Left colon (tissue), 2 donors: ENCODE measurements at regions not wholly inside any gene's neighbourhood (a gene's known extent, or its start where the extent isn't known, plus 50 kb on each side); places are given as distances from the start of the nearest gene placed in this dataset.

Source experiments
- ATAC-seq: fragments of 200-7000 bp; cut with Tn5 transposase; one replicate; pipeline ENCODE4 v1.9.1; 2020; ENCODE audit warnings: mild to moderate bottlenecking, moderate library complexity
- DNase-seq, 2 donors: peaks; one replicate each; pipeline ENCODE4 v3.0.0-alpha.2; 2020
- intact Hi-C, 2 donors: fragments of 100-400 bp; cut with DNase I in 1 of 2; cut with micrococcal nuclease in 1 of 2; formaldehyde crosslinking; loops; one replicate each; pipeline versions ENCODE4 v1.11.2 to v1.14.0; 2022; cut with DNase I, micrococcal nuclease
- donor health status: DM: no; HTN: no; CAD: no.
- donor health status: DM: yes; HTN: yes; CAD: no.

GRCh38 chr18:78573773-78574172 lies 405.8 kb upstream of the SALL3 start:
- no peak for ATAC-seq
- no peak for DNase-seq
- intact Hi-C loops: no loop called here

GRCh38 chr18:78576967-78577366 lies 402.7 kb upstream of the SALL3 start:
- ATAC-seq (no peak), DNase-seq (no peak)

DNA sequence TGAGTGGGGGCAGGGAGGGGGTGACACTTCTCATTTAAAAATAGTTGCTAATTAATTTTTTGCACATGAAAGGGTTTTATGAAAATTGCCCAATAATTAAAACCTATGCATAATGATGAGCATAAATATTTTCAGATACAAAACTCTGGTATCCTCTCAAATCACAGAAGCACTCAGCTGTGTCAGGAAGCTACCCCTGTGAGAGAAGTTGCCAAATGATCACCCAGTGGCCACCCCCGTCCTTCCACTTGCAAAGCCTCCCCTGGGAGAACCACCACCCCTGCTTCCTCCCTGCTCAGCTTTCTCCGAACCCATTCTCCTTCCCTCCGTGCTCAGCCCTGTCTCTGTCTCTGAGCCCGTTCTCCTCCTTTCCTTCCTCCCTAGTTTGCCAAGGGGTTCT lies 400.2 kb upstream of the SALL3 start:
- ATAC-seq: no peak
- DNase-seq: no peak
- intact Hi-C loops: no loop called here

More at GRCh38 chr18:78576967-78577366, 402.7 kb upstream of the SALL3 start:
- intact Hi-C loops: no loop called here

DNA sequence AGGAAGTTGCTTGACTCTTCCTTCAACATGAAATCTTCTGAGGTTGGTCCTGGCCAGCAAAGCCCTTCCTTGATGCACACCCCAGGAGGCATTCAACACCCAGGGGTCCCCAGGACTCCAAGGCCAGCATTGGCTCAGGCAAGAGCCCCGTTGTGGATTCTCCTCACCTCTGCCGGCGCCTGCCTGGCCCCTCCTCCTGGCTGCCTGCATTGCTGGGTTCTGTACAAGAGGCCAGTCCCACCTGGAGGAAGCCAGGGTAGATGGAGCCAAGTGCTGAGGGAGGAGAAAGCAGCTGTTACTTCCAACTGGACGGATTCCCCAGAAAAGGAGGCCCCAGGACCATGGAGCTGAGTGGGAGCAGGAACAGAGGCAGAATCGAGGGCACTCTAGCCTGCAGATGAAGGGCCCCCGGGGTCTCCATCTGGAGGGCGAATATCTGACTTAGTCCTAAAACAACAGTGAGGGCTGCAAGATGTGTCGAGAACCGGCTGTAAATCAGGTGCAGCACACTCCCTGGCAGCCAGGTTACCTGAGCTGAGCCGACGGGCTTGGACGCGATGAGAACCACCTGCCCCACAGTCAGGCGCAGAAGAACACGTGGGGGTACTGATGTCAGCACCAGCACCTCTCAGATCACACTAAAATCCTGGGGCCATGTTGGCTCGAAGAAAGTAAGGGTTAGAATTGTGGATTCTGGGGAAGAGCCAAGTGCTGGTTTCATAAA lies 399.6 kb upstream of the SALL3 start:
- DNase-seq (no peak), ATAC-seq (no peak)
- intact Hi-C loops: no loop called here

- DNase-seq (no peak), ATAC-seq (no peak)
- intact Hi-C loops: no loop called here
Measured at GRCh38 chr18:78580835-78581339, 398.7 kb upstream of the SALL3 start.

GRCh38 chr18:78582181-78582709 lies 397.4 kb upstream of the SALL3 start:
- intact Hi-C loops: no loop called here
- DNase-seq (no peak), ATAC-seq (no peak)

DNA sequence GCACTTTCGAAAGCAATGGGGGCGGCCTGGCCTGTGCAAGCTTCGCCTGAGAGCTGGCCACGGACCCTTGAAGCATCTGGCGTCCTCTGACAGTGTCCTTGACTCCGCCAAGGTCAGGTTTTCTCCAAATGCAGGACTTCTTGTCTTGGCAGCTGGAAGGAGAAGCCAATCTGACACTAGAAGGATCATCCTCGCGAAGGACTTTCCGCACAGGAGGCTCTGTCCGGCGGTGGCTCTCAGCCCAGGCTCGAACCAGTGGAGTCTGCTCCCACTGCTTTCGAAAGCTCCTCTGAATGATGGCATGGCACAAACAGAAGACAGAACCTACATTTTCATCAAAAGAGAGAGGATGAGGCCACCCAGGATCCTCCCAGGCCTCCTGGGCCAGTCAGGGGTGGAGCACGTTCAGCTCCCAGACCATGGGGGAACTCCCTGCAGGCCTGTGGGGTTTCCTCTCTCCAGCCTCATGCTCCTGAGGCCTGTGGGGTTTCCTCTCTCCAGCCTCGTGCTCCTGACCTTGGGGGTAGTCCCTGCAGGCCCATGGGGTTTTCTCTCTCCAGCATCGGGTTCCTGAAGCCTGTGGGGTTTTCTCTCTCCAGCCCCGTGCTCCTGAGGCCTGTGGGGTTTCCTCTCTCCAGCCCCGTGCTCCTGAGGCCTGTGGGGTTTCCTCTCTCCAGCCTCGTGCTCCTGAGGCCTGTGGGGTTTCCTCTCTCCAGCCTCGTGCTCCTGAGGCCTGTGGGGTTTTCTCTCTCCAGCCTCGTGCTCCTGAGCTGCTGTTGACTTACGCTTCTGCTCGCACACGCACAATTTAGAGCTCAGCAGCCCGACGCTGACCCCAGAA lies 396.5 kb upstream of the SALL3 start:
- intact Hi-C loops: no loop called here
- no peak for ATAC-seq
- no peak for DNase-seq

DNA sequence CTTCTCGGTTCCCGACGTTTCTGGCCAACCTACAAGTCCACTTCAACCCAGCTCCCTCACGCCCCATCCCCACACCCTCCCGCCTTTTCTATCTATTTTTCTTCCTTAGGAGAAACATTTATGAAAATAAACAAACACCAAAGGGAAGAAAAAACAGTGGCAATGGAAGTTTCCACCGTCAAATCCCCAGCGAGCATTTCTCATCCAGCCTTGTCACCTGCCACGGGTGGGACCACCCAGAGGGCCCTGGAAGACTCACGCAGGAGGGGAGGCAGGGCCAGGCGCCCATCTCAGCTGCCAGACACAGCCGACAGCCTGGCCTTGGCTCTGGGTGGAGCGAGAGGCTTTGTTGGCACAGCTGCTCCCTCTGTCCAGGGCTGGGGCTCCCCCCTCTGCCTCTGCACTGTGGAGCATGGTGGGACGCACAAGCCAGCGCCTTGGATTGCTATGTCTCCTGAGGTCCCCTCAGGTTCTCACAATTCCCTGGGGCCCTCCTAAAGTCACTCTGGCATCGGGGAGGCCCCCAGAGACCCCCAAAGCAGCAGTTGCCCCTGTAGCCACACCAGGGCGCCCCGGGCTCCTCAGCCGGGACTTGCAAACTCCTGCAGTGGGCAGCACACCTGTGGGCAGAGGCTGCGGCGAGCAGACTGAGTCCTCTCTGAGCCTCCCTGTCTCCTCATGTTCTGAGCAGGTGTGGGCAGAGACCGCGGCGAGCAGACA lies 395.7 kb upstream of the SALL3 start:
- ATAC-seq (no peak), DNase-seq (no peak)
- intact Hi-C loops: no loop called here

DNA sequence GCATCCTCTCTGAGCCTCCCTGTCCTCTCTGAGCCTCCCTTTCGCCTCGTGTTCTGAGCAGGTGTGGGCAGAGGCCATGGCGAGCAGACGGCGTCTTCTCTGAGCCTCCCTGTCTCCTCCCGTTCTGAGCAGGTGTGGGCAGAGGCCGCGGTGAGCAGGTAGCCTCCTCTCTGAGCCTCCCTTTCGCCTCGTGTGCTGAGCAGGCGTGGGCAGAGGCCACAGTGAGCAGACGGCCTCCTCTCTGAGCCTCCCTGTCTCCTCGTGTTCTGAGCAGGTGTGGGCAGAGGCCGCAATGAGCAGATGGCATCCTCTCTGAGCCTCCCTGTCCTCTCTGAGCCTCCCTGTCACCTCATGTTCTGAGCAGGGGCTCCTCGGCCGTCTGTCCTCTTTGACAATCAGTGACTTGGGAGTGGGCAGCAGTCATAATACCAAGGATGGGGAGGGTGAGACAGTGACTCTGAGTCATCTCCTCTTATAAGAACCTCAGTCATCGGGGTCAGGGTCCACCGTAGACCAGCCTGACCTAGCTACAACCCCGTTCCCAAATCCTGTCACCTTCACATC lies 395.1 kb upstream of the SALL3 start:
- ATAC-seq: no peak
- DNase-seq: no peak
- intact Hi-C loops: no loop called here

DNA sequence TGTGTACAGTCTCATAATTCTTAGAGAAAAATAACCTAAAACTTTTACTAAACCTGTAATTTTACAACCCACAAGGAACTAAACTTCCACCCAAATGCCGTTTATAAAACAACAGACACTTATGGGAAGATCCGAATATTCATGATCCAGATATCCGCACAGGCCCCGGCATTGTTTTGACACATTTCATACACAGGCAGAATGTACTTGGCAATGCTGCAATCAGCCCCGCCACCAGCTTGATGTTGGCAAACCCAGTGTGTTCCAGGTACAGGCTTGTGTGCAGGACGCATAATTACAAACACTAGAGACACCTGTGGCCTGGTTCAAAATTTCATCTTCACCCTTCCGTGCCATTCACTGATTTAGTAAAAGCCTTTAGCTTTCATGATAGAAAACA lies 393.0 kb upstream of the SALL3 start:
- ATAC-seq (no peak), DNase-seq (no peak)
- intact Hi-C loops: no loop called here

- ATAC-seq: no peak
Measured at GRCh38 chr18:78587096-78587495, 392.5 kb upstream of the SALL3 start.

DNA sequence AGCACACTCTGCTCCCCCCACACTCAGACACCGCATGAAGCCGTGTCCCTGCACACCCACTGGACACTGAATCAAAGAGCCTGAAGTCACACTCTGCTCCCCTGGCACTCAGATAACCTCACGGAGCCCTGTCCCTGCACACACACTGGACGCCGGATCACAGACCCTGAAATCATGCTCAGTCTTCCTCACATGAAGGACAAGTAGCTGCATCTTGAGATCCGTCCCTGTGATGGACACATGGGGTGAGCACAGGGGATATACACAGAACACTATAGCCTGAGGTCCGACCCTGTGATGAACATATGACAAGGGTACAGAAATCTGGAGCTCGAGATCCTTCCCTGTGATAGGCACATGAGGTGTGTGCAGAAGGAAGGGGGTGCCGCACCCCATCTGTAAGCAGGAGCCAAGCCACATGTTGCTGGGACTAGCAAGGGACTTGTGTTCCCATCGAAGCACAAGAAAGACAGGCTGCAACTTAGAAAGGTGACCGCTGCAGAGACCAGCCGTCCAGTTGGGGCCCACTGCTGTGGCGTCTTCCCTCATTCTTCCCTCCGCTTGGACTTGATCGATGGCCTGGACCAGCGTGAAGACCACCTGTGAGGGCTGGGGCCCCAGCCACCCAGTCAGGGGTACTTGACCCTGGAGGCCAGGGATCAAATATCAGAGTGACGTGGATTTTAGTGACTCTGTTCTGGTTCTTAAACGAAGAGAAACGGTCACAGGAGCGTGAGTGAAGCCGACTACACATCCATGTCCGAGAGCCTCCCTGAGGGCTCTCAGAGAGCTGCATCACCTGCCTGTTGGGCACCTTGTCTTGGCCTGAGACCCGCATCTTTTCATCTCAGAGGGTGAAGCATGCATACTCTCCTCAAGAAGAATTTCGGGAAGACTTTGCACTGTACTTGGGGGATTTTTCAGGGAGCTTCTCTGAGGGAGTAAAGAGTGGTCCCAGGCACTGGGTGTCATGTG lies 391.7 kb upstream of the SALL3 start:
- intact Hi-C loops: no loop called here
- no peak for DNase-seq
- no peak for ATAC-seq

More at GRCh38 chr18:78587096-78587495, 392.5 kb upstream of the SALL3 start:
- no peak for DNase-seq
- intact Hi-C loops: no loop called here

- intact Hi-C loops: no loop called here
- DNase-seq (no peak), ATAC-seq (no peak)
Measured at GRCh38 chr18:78589916-78590437, 389.6 kb upstream of the SALL3 start.

DNA sequence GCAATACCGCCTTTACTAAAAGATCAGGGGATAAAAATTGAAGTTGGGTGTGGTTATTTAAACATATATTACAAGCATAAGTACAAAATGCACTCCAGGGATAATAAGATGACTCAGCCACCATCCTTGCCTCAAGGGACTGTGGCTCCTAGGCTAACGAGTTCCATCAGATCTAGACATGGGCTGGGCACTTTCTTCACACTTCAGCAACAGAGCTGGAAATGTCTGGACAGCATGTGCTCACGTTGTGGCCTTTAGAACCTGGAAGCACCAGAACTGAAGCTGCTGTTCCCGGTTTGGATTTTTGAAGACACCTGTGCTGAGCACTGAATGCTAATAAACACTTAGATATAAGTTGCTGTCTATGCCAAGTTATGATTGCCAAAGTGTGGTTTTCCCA lies 384.2 kb upstream of the SALL3 start:
- intact Hi-C loops: no loop called here
- DNase-seq (no peak), ATAC-seq (no peak)

DNA sequence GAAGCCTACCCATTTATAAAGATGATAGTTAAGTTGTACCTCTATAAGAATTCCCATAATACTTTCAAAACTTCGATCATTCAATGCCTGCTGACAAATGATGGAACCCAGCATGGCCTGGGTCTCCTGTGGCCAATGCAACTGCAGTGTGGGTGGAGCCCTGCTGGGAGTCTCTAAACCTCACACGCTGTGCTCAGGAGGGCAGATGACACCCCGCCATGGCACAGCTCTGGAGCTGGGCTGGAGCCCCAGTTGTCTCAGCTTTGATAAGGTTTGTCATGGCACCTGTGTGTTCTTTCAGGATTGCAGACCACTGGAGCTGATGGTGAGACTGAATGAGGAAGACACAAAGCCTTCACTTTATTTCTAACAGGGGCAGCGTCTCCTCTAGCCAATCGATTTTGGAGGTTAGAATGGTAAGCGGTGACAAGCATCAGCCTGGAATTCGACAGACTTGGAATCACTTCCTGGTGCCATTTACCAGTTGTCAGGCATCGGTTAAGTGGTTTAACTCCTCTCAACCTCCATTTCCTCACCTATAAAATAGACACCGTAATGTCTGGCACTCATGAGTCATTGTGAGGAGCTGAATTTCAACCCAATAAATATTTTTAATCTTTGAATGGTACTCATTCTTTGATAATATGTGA lies 383.6 kb upstream of the SALL3 start:
- DNase-seq (no peak), ATAC-seq (no peak)
- intact Hi-C loops: no loop called here

DNA sequence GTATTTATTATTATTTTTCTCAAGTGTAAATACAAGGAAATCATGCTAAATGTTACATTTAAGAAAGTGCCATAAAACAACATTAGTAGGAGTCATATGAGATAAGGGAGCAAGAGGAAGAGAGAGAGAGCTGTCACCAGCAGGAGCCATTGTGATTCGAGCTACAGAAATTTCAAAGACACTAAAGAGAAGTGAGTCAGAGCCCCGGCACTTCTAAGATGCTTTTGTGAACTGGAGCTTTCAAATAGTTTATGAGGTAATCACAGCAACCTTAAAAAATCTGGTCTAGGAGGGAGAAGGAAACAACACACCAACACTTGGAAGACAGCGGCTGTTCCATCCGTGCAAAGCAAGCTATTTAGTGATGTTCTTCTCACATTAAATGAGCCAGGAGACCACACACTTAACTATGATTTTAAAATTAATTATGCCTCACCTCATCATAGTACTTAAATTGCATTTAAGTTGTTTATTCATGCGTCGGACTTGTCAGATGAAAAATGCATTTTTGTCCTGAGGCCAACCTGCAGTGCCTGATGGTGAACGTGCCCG lies 382.7 kb upstream of the SALL3 start:
- no peak for ATAC-seq
- intact Hi-C loops: no loop called here
- DNase-seq: no peak

DNA sequence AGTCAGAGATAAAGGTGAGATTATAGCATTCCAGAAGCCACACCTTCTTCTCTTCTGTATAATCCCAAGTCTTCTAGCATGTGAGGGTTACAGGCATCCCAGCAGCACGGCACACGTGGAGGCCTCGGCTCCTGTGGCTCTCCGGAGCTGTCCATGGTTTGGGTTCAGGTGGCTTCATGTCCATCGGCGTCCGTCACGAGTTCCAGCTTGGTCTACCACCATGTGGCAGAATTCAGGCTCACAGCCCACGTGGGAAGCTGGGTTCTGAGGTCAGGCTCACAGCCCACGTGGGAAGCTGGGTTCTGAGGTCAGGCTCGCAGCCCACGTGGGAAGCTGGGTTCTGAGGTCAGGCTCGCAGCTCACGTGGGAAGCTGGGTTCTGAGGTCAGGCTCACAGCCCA lies 378.3 kb upstream of the SALL3 start:
- no peak for DNase-seq
- ATAC-seq: no peak
- intact Hi-C loops: no loop called here
